PFSK-1 (cell line): ENCODE measurements at regions not wholly inside any gene's neighbourhood (a gene's known extent, or its start where the extent isn't known, plus 50 kb on each side); places are given as distances from the start of the nearest gene placed in this dataset.

Experiments
- FOXP2 ChIP-seq: optimal IDR thresholded peaks from 2 replicates; pipeline ENCODE3; 2011; ENCODE audit warnings: borderline replicate concordance, control low read depth, inconsistent platforms; ENCODE audit not compliant: insufficient read depth; ENCODE audit errors: extremely low read length, extremely low read depth
- POLR2AphosphoS5 ChIP-seq: IDR thresholded peaks from 2 replicates; pipeline ENCODE4 v1.6.1; 2012; ENCODE audit warnings: low read depth, mild to moderate bottlenecking, control low read depth, low read length, moderate library complexity
- SIN3A ChIP-seq: IDR thresholded peaks from 2 replicates; pipeline ENCODE4 v1.6.1; 2012; ENCODE audit warnings: mild to moderate bottlenecking, low read length, moderate library complexity, borderline replicate concordance; ENCODE audit not compliant: insufficient read depth
- TAF1 ChIP-seq: IDR thresholded peaks from 2 replicates; pipeline ENCODE4 v1.6.1; 2012; ENCODE audit warnings: low read length, control low read depth, borderline replicate concordance; ENCODE audit not compliant: insufficient read depth
- TF ChIP-seq, protein P1 (sequence below), 2 experiments: IDR thresholded peaks; 2 replicates each; pipeline versions ENCODE4 v1.6.1 to v1.8.0; 2011 to 2012; ENCODE audit warnings: low read depth in 2 of 2, low read length in 2 of 2, control low read depth in 1 of 2, inconsistent platforms in 1 of 2, mild to moderate bottlenecking in 1 of 2, moderate library complexity in 1 of 2; ENCODE audit not compliant: insufficient read depth in 1 of 2

DNA sequence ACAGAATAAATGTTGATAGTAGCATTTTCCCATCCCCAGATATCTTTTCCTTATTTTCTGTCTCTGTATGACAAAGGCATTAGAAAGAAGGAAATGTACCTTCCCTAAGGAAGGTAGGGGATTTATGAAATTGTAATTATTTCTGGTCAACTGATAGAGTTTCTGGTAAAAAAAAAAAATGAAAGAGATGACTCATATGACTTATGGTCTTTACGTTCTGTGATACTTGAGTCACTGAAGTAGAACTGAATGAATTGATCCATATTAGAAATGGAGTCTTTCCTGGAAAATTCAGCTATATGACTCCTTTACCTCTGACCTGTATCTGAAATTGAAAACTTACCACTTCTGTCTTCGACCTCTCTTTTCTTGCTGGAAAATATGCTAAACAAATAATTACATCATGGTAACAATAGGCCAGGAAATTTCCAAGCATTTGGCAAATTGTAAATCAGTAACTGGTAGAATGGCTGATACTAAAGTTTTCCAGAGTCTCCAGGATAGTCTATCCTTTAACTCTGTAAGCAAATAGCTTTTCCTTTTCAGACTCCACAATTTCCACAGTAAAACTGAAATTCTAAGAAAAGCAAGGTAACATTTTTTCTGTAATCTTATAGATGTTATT, 364.3 kb upstream of the PTBP2 start:
- TF ChIP-seq, protein P1, sequence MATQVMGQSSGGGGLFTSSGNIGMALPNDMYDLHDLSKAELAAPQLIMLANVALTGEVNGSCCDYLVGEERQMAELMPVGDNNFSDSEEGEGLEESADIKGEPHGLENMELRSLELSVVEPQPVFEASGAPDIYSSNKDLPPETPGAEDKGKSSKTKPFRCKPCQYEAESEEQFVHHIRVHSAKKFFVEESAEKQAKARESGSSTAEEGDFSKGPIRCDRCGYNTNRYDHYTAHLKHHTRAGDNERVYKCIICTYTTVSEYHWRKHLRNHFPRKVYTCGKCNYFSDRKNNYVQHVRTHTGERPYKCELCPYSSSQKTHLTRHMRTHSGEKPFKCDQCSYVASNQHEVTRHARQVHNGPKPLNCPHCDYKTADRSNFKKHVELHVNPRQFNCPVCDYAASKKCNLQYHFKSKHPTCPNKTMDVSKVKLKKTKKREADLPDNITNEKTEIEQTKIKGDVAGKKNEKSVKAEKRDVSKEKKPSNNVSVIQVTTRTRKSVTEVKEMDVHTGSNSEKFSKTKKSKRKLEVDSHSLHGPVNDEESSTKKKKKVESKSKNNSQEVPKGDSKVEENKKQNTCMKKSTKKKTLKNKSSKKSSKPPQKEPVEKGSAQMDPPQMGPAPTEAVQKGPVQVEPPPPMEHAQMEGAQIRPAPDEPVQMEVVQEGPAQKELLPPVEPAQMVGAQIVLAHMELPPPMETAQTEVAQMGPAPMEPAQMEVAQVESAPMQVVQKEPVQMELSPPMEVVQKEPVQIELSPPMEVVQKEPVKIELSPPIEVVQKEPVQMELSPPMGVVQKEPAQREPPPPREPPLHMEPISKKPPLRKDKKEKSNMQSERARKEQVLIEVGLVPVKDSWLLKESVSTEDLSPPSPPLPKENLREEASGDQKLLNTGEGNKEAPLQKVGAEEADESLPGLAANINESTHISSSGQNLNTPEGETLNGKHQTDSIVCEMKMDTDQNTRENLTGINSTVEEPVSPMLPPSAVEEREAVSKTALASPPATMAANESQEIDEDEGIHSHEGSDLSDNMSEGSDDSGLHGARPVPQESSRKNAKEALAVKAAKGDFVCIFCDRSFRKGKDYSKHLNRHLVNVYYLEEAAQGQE (IDR thresholded peaks at IDR 0.05; ENCODE audit: insufficient read depth in 1 of 2, low read depth in 2 of 2, low read length in 2 of 2): no peak
- TF ChIP-seq FOXP2 (no peak), SIN3A (no peak), TAF1 (no peak), POLR2AphosphoS5 (no peak)

DNA sequence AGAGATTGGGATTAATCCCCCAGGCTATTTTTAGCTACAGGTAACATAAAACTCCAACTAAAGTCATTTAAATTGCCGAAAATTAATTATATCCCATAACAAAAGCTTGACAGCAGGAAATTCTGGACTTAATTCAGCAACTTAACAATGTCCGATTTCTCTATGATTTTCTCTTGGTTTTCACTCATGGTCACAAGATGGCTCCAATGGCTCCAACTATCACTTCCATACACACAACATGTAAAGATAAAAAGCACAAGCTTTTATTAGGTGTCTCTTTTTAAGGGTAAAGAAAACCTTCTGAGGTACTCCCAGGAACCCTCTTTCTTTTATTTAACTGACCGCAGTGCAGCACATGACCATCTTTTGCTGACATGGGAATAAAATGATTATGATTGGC, 363.5 kb upstream of the PTBP2 start:
- TF ChIP-seq POLR2AphosphoS5 (no peak), TAF1 (no peak), FOXP2 (no peak), SIN3A (no peak)
- TF ChIP-seq, protein P1 (IDR thresholded peaks at IDR 0.05; ENCODE audit: insufficient read depth in 1 of 2, low read depth in 2 of 2, low read length in 2 of 2): no peak

DNA sequence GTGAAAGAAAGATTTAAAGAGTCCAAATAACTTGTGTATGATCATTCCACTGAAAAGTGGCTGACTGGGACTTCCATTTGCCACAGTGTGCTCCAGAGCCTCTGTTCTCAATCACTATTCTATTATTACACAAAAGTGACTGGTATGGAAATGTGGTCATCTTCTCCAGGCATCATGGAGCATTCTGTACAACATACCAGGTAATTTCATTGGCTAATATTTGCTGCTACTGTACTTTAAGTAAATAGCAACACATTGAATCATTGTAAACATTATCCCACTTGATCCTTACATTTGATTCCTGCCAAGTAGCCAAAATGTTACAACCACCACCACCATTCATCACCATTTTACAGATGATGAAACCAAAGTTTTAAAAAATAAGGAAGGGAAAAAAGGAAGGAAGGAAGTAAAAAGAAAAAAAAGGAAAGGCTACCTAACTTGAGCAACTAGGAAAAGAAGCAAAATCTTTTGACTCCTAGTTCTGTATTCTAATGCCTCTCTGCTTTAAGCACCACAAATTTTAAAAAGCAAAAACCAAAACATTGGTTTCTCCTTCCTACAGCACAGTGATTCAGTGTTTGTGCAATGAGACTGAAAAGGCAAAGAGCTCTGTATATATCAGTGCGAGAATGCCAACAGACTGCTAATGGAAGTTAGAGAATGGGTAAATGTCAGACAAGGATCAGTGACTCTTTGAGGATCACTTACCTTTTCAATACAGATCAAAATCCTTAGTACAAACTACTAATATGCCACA, 361.4 kb upstream of the PTBP2 start:
- TF ChIP-seq POLR2AphosphoS5: no peak
- TF ChIP-seq SIN3A: no peak
- TF ChIP-seq TAF1: no peak
- no peak for TF ChIP-seq FOXP2
- TF ChIP-seq, protein P1 (IDR thresholded peaks at IDR 0.05; ENCODE audit: insufficient read depth in 1 of 2, low read depth in 2 of 2, low read length in 2 of 2): no peak

DNA sequence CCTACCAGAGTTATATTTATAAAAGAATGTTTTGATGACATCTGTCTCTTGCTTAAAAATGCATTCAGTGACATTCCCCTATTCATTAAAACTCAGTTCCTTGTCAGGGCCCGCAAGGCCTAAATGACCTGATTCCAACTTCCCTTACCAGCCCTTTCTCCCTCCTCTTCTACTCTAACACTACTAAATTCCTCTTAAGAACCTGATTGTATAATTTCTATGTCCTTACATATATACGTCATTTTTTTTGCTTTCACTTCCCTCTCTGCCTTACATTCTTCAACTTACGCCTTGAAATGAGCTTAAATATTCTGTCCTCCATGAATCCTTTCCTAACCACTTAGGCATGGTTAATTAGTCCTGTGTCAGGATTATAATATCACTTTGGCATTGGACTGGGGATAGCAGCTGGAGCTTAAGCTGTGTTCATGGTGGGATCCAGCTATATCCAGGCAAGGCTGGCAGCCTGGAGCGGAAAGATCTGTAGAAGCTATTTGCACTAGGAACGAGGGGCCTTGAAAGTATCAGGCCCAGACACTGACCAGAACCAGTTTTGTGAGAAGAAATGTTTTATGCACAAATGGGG, 360.2 kb upstream of the PTBP2 start:
- TF ChIP-seq POLR2AphosphoS5 (no peak), TAF1 (no peak), SIN3A (no peak), FOXP2 (no peak)
- TF ChIP-seq, protein P1 (IDR thresholded peaks at IDR 0.05; ENCODE audit: insufficient read depth in 1 of 2, low read depth in 2 of 2, low read length in 2 of 2): no peak
